ENCODE measurements at regions not wholly inside any gene's neighbourhood (a gene's known extent, or its start where the extent isn't known, plus 50 kb on each side); places are given as distances from the start of the nearest gene placed in this dataset.

- WGBS (ENCODE audit: insufficient coverage, insufficient replicate concordance, low lambda C conversion rate, missing lambda C conversion rate), result 55% methylated on average over 7 of the region's 7 CpGs
- FAIRE-seq (no peak), ATAC-seq (no peak), DNase-seq (ENCODE audit: low read depth, low spot score) (no peak)
- no peaks in the 10 kb centered on the region for H4K20me1 ChIP-seq (ENCODE audit: control insufficient read depth, insufficient read depth)
- no TSS peak for BruUV-seq (replicated peaks)
- H3K79me2 ChIP-seq (ENCODE audit: control insufficient read depth, insufficient read depth, low read length), result no peaks in the 10 kb centered on the region
- ChIA-PET SMC1A (ENCODE audit: uncharacterized antibody, unreplicated experiment) (interaction anchor here (1.2 kb wide), 2 partner anchors 10 to 204 kb away, joined by 3 read pairs; no protein-coding TSS in a partner anchor), RAD21 (ENCODE audit: unreplicated experiment) (interaction anchor here (0.6 to 1.1 kb wide), 3 partner anchors 14 to 189 kb away, joined by 3 read pairs; no protein-coding TSS in a partner anchor), CTCF (interaction anchor here (0.7 to 1.7 kb wide), 2 partner anchors 12 to 14 kb away, joined by 3 to 6 read pairs; no protein-coding TSS in a partner anchor), POLR2A (interaction anchor here (1.5 to 3.4 kb wide), 2 partner anchors 8 to 14 kb away, joined by 4 to 12 read pairs; no protein-coding TSS in a partner anchor)
- H3K9ac ChIP-seq (ENCODE audit: control insufficient read depth, insufficient read depth, low read length), result no peak overlapping the region
- no peaks in the 10 kb centered on the region; the same call in 2 of the 3 replicates for H3K9me3 ChIP-seq (replicated peaks; ENCODE audit: control insufficient read depth, insufficient read depth, low read length)
- no peaks in the 10 kb centered on the region for H3K27me3 ChIP-seq (replicated peaks in 1 of 2; ENCODE audit: control insufficient read depth in 2 of 2, insufficient read depth in 2 of 2, low read length in 1 of 2)
- H3K27ac ChIP-seq (ENCODE audit: control insufficient read depth, insufficient read depth), result no peak overlapping the region
- H3K4me3 ChIP-seq, result no peak overlapping the region
- intact Hi-C loops (cut with micrococcal nuclease; ENCODE audit: unreplicated experiment) (loop anchor here (5.0 kb wide), 1 partner anchor 47 kb away; no protein-coding TSS in a partner anchor), in situ Hi-C loops (cut with MboI) (no loop called here)
- no peaks in the 10 kb centered on the region for H3K36me3 ChIP-seq (ENCODE audit: control insufficient read depth in 2 of 2, insufficient read depth in 2 of 2, low read length in 1 of 2)
- no peak overlapping the region for H2AFZ ChIP-seq (ENCODE audit: control insufficient read depth, low read depth, low read length)
- peaks cover 30% of the 10 kb centered on the region for H3K4me1 ChIP-seq (ENCODE audit: control insufficient read depth, insufficient read depth, low read length)
- H3K4me2 ChIP-seq (ENCODE audit: control insufficient read depth, insufficient read depth), result no peak overlapping the region
- no peak for TF ChIP-seq HSF1 (IDR thresholded peaks at IDR 0.05; ENCODE audit: low read depth, low read length)
- no peak for TF ChIP-seq PAX8 (IDR thresholded peaks at IDR 0.05)
- TF ChIP-seq NR2F1 (conservative IDR thresholded peaks at IDR 0.05), result no peak
- no peak for TF ChIP-seq HDGF (IDR thresholded peaks at IDR 0.05)
- no peak for TF ChIP-seq BCL3 (IDR thresholded peaks at IDR 0.05; ENCODE audit: borderline replicate concordance, insufficient read depth, low read depth, low read length, poor library complexity, severe bottlenecking)
- no peak for TF ChIP-seq SUZ12 (IDR thresholded peaks at IDR 0.05; ENCODE audit: unreplicated experiment)
- TF ChIP-seq USF2 (IDR thresholded peaks at IDR 0.05; ENCODE audit: borderline replicate concordance, low read depth, low read length), result no peak
- TF ChIP-seq CHD2 (IDR thresholded peaks at IDR 0.05; ENCODE audit: borderline replicate concordance, low read depth, low read length), result no peak
- TF ChIP-seq POU2F2 (IDR thresholded peaks at IDR 0.05; ENCODE audit: borderline replicate concordance, low read depth, low read length), result no peak
- TF ChIP-seq SUPT20H (IDR thresholded peaks at IDR 0.05; ENCODE audit: borderline replicate concordance, control insufficient read depth, low read depth, low read length), result no peak
- TF ChIP-seq YY1 (IDR thresholded peaks at IDR 0.05; ENCODE audit: low read depth, low read length), result no peak
- no peak for TF ChIP-seq STAT1 (conservative IDR thresholded peaks at IDR 0.05)
- no peak for TF ChIP-seq SREBF2 (IDR thresholded peaks at IDR 0.05; ENCODE audit: low read length)
- TF ChIP-seq MTA3 (IDR thresholded peaks at IDR 0.05; ENCODE audit: borderline replicate concordance, low read length), result no peak
- TF ChIP-seq ZBTB40 (IDR thresholded peaks at IDR 0.05; ENCODE audit: borderline replicate concordance), result no peak
Measured at GRCh38 chr6:44059359-44060346, 67.6 kb downstream of the MRPL14 start.
